ENCODE measurements at regions not wholly inside any gene's neighbourhood (a gene's known extent, or its start where the extent isn't known, plus 50 kb on each side); places are given as distances from the start of the nearest gene placed in this dataset.

GRCh38 chr20:16147216-16147615 lies 426.0 kb downstream of the KIF16B start:
- SMC1A ChIA-PET (ENCODE audit: uncharacterized antibody, unreplicated experiment) = no interaction called here
- CTCF ChIA-PET = no interaction called here
- intact Hi-C loops (cut with micrococcal nuclease; ENCODE audit: unreplicated experiment) (no loop called here), in situ Hi-C loops (cut with MboI) (no loop called here)
- Histone ChIP-seq H3K4me2 (ENCODE audit: control insufficient read depth, insufficient read depth) (no peak overlapping the region), H3K4me3 (no peak overlapping the region), H4K20me1 (ENCODE audit: control insufficient read depth, insufficient read depth) (no peaks in the 10 kb centered on the region), H2AFZ (ENCODE audit: control insufficient read depth, low read depth, low read length) (no peak overlapping the region), H3K79me2 (ENCODE audit: control insufficient read depth, insufficient read depth, low read length) (no peaks in the 10 kb centered on the region), H3K36me3 (ENCODE audit: control insufficient read depth in 2 of 2, insufficient read depth in 2 of 2, low read length in 1 of 2) (no peaks in the 10 kb centered on the region), H3K4me1 (ENCODE audit: control insufficient read depth, insufficient read depth, low read length) (no peaks in the 10 kb centered on the region), H3K27ac (ENCODE audit: control insufficient read depth, insufficient read depth) (no peak overlapping the region), H3K27me3 (replicated peaks in 1 of 2; ENCODE audit: control insufficient read depth in 2 of 2, insufficient read depth in 2 of 2, low read length in 1 of 2) (no peaks in the 10 kb centered on the region), H3K9me3 (replicated peaks; ENCODE audit: control insufficient read depth, insufficient read depth, low read length) (no peaks in the 10 kb centered on the region; the same call in 2 of the 3 replicates), H3K9ac (ENCODE audit: control insufficient read depth, insufficient read depth, low read length) (no peak overlapping the region)
- FAIRE-seq (no peak), DNase-seq (ENCODE audit: low read depth, low spot score) (no peak), ATAC-seq (no peak)
- 0% methylated on average over 1 of the region's 1 CpG for WGBS (ENCODE audit: insufficient coverage, insufficient replicate concordance, low lambda C conversion rate, missing lambda C conversion rate)
- RAD21 ChIA-PET (ENCODE audit: unreplicated experiment) = no interaction called here
- POLR2A ChIA-PET = no interaction called here
- BruUV-seq (replicated peaks) = no TSS peak
- TF ChIP-seq NKRF (conservative IDR thresholded peaks at IDR 0.05) (no peak), PKNOX1 (IDR thresholded peaks at IDR 0.05) (no peak), MAX (IDR thresholded peaks at IDR 0.05; ENCODE audit: low read depth, low read length) (no peak), CREB1 (IDR thresholded peaks at IDR 0.05; ENCODE audit: low read depth) (no peak), SMAD1 (IDR thresholded peaks at IDR 0.05; ENCODE audit: low read depth, partially characterized antibody) (no peak), NR2C1 (IDR thresholded peaks at IDR 0.05) (no peak), MTA2 (IDR thresholded peaks at IDR 0.05; ENCODE audit: low read depth) (no peak), ZBTB4 (CRISPR knock-in tag; IDR thresholded peaks at IDR 0.05) (no peak), BRCA1 (IDR thresholded peaks at IDR 0.05; ENCODE audit: low read depth, low read length) (no peak), ETV6 (conservative IDR thresholded peaks at IDR 0.05 in 1 of 2, IDR thresholded peaks at IDR 0.05 in 1 of 2; ENCODE audit: borderline replicate concordance in 1 of 2, low read depth in 1 of 2) (no peak), NFYA (IDR thresholded peaks at IDR 0.05; ENCODE audit: borderline replicate concordance, low read depth, low read length) (no peak), E2F4 (IDR thresholded peaks at IDR 0.05; ENCODE audit: low read depth, low read length) (no peak), E2F8 (IDR thresholded peaks at IDR 0.05; ENCODE audit: low read depth, partially characterized antibody) (no peak)
